Osteocyte (in vitro differentiated cells): ENCODE measurements at regions not wholly inside any gene's neighbourhood (a gene's known extent, or its start where the extent isn't known, plus 50 kb on each side); places are given as distances from the start of the nearest gene placed in this dataset.

Experiments used
- DNase-seq: peaks from one replicate; pipeline ENCODE4 v3.0.0; 2021; ENCODE audit warnings: mixed read lengths; ENCODE audit not compliant: unreplicated experiment; ENCODE audit errors: extremely low spot score
- H3K27ac Mint-ChIP-seq: one replicate; pipeline ENCODE4 v1.8.0; 2021; ENCODE audit warnings: mild to moderate bottlenecking, mixed read lengths; ENCODE audit not compliant: unreplicated experiment
- H3K27me3 Mint-ChIP-seq: one replicate; pipeline ENCODE4 v1.8.0; 2021; ENCODE audit warnings: mixed read lengths; ENCODE audit not compliant: unreplicated experiment
- H3K36me3 Mint-ChIP-seq: one replicate; pipeline ENCODE4 v1.8.0; 2021; ENCODE audit warnings: mixed read lengths; ENCODE audit not compliant: unreplicated experiment
- H3K4me1 Mint-ChIP-seq: one replicate; pipeline ENCODE4 v1.8.0; 2021; ENCODE audit warnings: mixed read lengths; ENCODE audit not compliant: unreplicated experiment
- H3K4me3 Mint-ChIP-seq: one replicate; pipeline ENCODE4 v1.8.0; 2021; ENCODE audit warnings: mild to moderate bottlenecking, moderate library complexity, mixed read lengths; ENCODE audit not compliant: unreplicated experiment
- H3K9me3 Mint-ChIP-seq: one replicate; pipeline ENCODE4 v1.8.0; 2021; ENCODE audit warnings: mixed read lengths; ENCODE audit not compliant: unreplicated experiment
- CTCF ChIP-seq: fragments of 200-600 bp; sonication (generic); IDR thresholded peaks from 2 replicates; pipeline ENCODE4 v1.5.0; 2021; ENCODE audit warnings: antibody characterized with exemption, mild to moderate bottlenecking, moderate library complexity

GRCh38 chr3:117885011-117885441, 1149.6 kb downstream of the IGSF11 start:
- H3K36me3 Mint-ChIP-seq, result no peaks in the 10 kb centered on the region
- no peaks in the 10 kb centered on the region for H3K4me1 Mint-ChIP-seq
- DNase-seq, result no peak
- H3K27ac Mint-ChIP-seq, result no peak overlapping the region
- H3K9me3 Mint-ChIP-seq, result no peaks in the 10 kb centered on the region
- peaks cover 3% of the 10 kb centered on the region for H3K27me3 Mint-ChIP-seq
- TF ChIP-seq CTCF, result no peak
- no peak overlapping the region for H3K4me3 Mint-ChIP-seq

GRCh38 chr3:117886147-117886546, 1148.5 kb downstream of the IGSF11 start:
- no peaks in the 10 kb centered on the region for H3K27me3 Mint-ChIP-seq
- no peak overlapping the region for H3K27ac Mint-ChIP-seq
- H3K4me3 Mint-ChIP-seq, result no peak overlapping the region
- no peaks in the 10 kb centered on the region for H3K36me3 Mint-ChIP-seq
- H3K4me1 Mint-ChIP-seq, result no peaks in the 10 kb centered on the region
- TF ChIP-seq CTCF, result no peak
- H3K9me3 Mint-ChIP-seq, result no peaks in the 10 kb centered on the region
- no peak for DNase-seq

GRCh38 chr3:117887031-117887430, 1147.6 kb downstream of the IGSF11 start:
- no peaks in the 10 kb centered on the region for H3K36me3 Mint-ChIP-seq
- H3K27ac Mint-ChIP-seq, result no peak overlapping the region
- TF ChIP-seq CTCF, result no peak
- no peak overlapping the region for H3K4me3 Mint-ChIP-seq
- H3K9me3 Mint-ChIP-seq, result no peaks in the 10 kb centered on the region
- no peaks in the 10 kb centered on the region for H3K4me1 Mint-ChIP-seq
- no peak for DNase-seq
- no peaks in the 10 kb centered on the region for H3K27me3 Mint-ChIP-seq

- no peak overlapping the region for H3K27ac Mint-ChIP-seq
- H3K36me3 Mint-ChIP-seq, result no peaks in the 10 kb centered on the region
- no peak for DNase-seq
- H3K4me1 Mint-ChIP-seq, result peaks cover 7% of the 10 kb centered on the region
- H3K4me3 Mint-ChIP-seq, result no peak overlapping the region
- TF ChIP-seq CTCF, result no peak
- H3K9me3 Mint-ChIP-seq, result no peaks in the 10 kb centered on the region
- H3K27me3 Mint-ChIP-seq, result no peaks in the 10 kb centered on the region
Measured at GRCh38 chr3:117887901-117888300, 1146.7 kb downstream of the IGSF11 start.

- TF ChIP-seq CTCF, result no peak
- Mint-ChIP-seq H3K9me3 (peaks cover 8% of the 10 kb centered on the region), H3K36me3 (no peaks in the 10 kb centered on the region), H3K4me3 (no peak overlapping the region), H3K27me3 (no peaks in the 10 kb centered on the region), H3K4me1 (peaks cover 20% of the 10 kb centered on the region), H3K27ac (no peak overlapping the region)
- DNase-seq, result no peak
Measured at GRCh38 chr3:117892431-117892841, 1142.2 kb downstream of the IGSF11 start.
